NB4 (cell line): ENCODE measurements at regions not wholly inside any gene's neighbourhood (a gene's known extent, or its start where the extent isn't known, plus 50 kb on each side); places are given as distances from the start of the nearest gene placed in this dataset.

Source experiments
- DNase-seq: peaks from one replicate; pipeline ENCODE4 v3.0.0; 2010; ENCODE audit warnings: low read depth
- H3K4me3 ChIP-seq: one replicate; pipeline ENCODE4 v1.5.1; 2011; ENCODE audit warnings: mild to moderate bottlenecking, low read depth, low read length, moderate library complexity
- MYC ChIP-seq: IDR thresholded peaks from 2 replicates; pipeline ENCODE4 v1.6.1; 2011; ENCODE audit warnings: low read depth, low read length
- POLR2A ChIP-seq: IDR thresholded peaks from 2 replicates; pipeline ENCODE4 v1.6.1; 2011; ENCODE audit warnings: mild to moderate bottlenecking; ENCODE audit not compliant: insufficient read length; ENCODE audit errors: extremely low read depth
- TF ChIP-seq, protein P1 (sequence below): IDR thresholded peaks from 2 replicates; pipeline ENCODE4 v1.6.1; 2011; ENCODE audit warnings: low read depth, low read length
- TF ChIP-seq, protein P2 (sequence below): IDR thresholded peaks from one replicate; pipeline ENCODE4 v1.5.1; 2012; ENCODE audit warnings: low read depth, low read length

DNA sequence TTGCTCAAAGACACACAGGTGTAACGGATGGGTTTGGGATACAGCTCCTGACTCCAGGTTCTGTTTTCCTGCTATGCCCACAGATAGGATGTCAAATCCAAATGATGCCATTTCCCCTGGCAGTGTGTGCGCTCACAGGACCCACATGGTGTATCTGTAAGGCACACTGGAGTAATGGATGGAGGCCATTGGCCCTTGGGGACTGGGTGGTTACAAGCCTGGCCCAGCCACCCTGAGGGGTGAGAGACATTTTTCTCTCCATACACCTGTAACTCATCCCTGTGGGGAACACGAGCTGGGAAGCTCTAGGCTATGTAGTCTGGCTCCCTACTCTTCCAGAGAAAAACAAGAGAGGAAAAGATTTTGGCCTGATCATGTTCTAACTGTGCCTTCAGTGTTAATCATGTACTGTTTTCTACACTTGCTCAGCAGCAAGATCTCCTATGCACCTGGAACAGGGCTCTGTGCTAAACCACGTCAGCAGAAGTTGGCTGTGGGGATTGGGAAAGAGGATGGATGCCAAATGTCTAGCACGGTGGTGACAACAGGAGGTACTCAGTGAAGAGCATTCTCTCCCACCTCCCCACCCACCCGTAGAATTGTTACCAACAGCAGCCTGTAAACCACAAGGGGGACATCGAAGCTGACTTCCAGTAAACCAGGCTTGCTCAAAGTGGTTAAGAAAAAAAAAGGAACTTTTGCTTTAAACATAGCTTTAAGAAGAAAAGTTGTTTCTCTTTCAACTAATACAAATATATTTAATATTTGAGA, 237.0 kb downstream of the LACC1 start:
- peak; percentile 85 for DNase-seq
- TF ChIP-seq, protein P1, sequence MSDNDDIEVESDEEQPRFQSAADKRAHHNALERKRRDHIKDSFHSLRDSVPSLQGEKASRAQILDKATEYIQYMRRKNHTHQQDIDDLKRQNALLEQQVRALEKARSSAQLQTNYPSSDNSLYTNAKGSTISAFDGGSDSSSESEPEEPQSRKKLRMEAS = no peak
- TF ChIP-seq, protein P2, sequence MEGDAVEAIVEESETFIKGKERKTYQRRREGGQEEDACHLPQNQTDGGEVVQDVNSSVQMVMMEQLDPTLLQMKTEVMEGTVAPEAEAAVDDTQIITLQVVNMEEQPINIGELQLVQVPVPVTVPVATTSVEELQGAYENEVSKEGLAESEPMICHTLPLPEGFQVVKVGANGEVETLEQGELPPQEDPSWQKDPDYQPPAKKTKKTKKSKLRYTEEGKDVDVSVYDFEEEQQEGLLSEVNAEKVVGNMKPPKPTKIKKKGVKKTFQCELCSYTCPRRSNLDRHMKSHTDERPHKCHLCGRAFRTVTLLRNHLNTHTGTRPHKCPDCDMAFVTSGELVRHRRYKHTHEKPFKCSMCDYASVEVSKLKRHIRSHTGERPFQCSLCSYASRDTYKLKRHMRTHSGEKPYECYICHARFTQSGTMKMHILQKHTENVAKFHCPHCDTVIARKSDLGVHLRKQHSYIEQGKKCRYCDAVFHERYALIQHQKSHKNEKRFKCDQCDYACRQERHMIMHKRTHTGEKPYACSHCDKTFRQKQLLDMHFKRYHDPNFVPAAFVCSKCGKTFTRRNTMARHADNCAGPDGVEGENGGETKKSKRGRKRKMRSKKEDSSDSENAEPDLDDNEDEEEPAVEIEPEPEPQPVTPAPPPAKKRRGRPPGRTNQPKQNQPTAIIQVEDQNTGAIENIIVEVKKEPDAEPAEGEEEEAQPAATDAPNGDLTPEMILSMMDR = peak; percentile 10
- H3K4me3 ChIP-seq = peak overlapping the region; percentile 39

DNA sequence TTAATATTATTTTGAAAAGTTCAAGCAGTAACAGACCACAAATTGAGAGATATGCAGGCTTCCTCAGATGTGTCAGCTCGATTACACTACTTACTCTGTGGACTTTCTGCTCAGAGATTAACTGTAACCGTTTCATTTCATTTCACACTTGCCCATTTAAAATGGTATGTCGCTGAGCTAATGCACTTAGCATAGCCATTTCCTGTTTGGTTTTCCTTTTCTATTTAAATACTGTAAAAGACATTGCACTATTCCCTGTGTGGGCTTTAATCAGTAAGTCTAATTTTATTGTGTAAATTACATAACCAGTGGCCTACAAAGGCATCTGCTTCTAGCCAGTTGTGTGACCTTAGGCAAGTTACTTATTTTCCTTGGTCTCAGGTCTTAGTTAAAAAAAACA, 237.6 kb downstream of the LACC1 start:
- peak; percentile 78 for DNase-seq
- TF ChIP-seq MYC = peak; percentile 51; the same call in 1 of the 2 replicates
- TF ChIP-seq, protein P2 = no peak
- TF ChIP-seq POLR2A = no peak
- TF ChIP-seq, protein P1 = peak; percentile 49
- H3K4me3 ChIP-seq = peak overlapping the region; percentile 39

DNA sequence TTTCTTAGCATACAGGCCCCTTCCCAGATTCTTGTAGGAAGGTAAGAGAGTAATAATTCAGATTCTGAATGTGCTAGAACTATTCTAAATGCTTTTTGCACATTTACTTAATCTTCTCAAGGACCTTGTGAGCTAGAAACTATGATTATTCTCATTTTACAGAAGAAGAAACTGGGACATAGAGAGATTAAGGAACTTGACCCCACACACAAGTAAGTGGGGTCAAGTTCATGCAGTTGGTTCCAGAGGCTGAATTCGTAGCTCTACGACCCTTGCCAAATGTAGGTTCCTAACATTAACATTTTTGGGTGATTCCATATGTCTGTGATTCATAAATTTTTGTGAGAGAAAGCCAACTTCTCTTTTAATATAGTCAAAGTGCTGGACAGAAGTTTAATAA, 238.1 kb downstream of the LACC1 start:
- peak; percentile 12 for DNase-seq
- peak overlapping the region; percentile 2 for H3K4me3 ChIP-seq
- TF ChIP-seq, protein P2 = no peak
- TF ChIP-seq MYC (no peak), POLR2A (no peak)
- TF ChIP-seq, protein P1 = no peak

DNA sequence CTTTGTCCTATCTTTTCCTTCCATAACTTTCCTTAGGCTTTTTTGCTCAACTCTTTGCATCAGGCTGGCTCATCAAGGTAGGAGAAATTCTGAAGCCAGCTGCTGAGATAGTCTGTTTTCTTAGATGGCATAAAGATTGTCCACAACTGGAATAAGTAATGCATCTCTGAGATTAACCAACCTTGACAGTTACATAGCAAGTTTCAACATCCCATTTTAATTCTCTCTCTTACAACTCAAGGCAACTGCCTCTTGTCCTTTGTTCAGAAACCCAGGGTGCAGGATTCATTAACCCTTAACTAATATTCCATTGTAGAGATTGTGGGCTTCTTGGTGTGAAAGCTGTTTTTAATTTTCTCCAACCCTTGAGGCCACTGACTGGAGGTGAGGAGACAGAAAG, 239.2 kb downstream of the LACC1 start:
- no peak overlapping the region for H3K4me3 ChIP-seq
- TF ChIP-seq, protein P1 = no peak
- TF ChIP-seq POLR2A (no peak), MYC (no peak)
- DNase-seq = no peak

DNA sequence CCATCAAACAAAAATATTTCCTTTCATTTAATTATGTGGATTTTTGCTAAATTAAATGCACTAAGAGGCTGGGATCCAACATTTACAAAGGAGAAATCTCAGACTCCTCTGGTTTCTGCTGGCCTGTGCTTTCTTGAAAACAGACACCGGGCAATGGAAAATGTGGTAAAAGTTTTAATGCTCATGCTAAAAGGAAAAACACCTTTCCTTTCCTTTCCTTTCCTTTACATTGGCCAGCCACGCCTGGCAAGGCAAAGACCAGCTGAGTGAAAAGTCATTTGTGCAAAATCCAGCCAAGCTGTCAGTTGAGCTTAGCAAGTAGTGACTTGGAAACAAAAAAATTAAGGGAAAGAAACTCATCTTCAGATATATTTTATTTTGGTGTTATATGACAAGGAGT, 240.3 kb downstream of the LACC1 start:
- TF ChIP-seq, protein P1 = no peak
- TF ChIP-seq POLR2A (no peak), MYC (no peak)
- TF ChIP-seq, protein P2 = no peak
- no peak overlapping the region for H3K4me3 ChIP-seq
- no peak for DNase-seq
